Calu3 (cell line): ENCODE measurements at regions not wholly inside any gene's neighbourhood (a gene's known extent, or its start where the extent isn't known, plus 50 kb on each side); places are given as distances from the start of the nearest gene placed in this dataset.

Experiments used
- BruUV-seq: library from RNA; stranded (reverse); fragments of 400-500 nt; replicated peaks from 2 replicates; lab custom pipeline; 2021; lab: Mats Ljungman, UMichigan
- CTCF ChIA-PET: fragments of 300-600 bp; sonication (Branson Sonifier 250); formaldehyde crosslinking; loops from one replicate; lab custom pipeline; 2022; ENCODE audit warnings: antibody characterized with exemption; lab: Charles Lee
- DNase-seq: peaks from one replicate; pipeline ENCODE4 v3.0.0; 2022
- H3K27ac Mint-ChIP-seq: one replicate; pipeline ENCODE4 v1.8.0; 2022; ENCODE audit warnings: mixed read lengths; ENCODE audit not compliant: unreplicated experiment
- H3K27me3 Mint-ChIP-seq: one replicate; pipeline ENCODE4 v1.8.0; 2022; ENCODE audit warnings: mixed read lengths; ENCODE audit not compliant: unreplicated experiment
- H3K36me3 Mint-ChIP-seq: one replicate; pipeline ENCODE4 v1.8.0; 2022; ENCODE audit warnings: mild to moderate bottlenecking, moderate library complexity, mixed read lengths; ENCODE audit not compliant: insufficient read depth, unreplicated experiment
- H3K4me1 Mint-ChIP-seq: one replicate; pipeline ENCODE4 v1.8.0; 2022; ENCODE audit warnings: mild to moderate bottlenecking, low read depth, mixed read lengths; ENCODE audit not compliant: unreplicated experiment
- H3K4me3 Mint-ChIP-seq: one replicate; pipeline ENCODE4 v1.8.0; 2022; ENCODE audit warnings: mild to moderate bottlenecking, low read depth, moderate library complexity, mixed read lengths; ENCODE audit not compliant: unreplicated experiment
- H3K9me3 Mint-ChIP-seq: one replicate; pipeline ENCODE4 v1.8.0; 2022; ENCODE audit warnings: low read depth, mixed read lengths; ENCODE audit not compliant: unreplicated experiment
- intact Hi-C: fragments of 100-400 bp; cut with micrococcal nuclease; formaldehyde crosslinking; loops from one replicate; pipeline ENCODE4 v1.10.0; 2022; ENCODE audit not compliant: unreplicated experiment
- TF ChIP-seq, protein P1 (sequence below): fragments of 200-600 bp; IDR thresholded peaks from one replicate; pipeline ENCODE4 v1.8.0; 2022; ENCODE audit warnings: antibody characterized with exemption; ENCODE audit not compliant: unreplicated experiment

DNA sequence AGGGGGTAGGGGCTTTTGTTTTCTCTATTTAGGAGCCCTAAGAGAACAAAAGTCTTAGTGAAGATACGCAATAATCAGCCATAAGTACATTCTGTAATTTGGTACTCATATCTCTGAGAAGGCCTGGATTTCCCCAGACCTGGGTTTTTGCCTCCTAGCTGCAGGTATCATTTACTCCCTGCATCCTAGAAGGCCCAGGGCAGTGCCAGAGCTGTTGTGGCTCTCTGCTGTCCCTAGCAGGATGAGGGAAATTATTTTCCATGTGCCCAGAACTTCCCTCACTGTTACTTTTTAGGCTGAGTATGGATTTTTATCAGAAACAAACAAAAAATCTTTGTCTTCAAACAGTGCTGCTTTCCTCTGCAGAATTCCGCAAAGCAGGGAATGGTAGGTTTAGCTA, 192.5 kb upstream of the SYT1 start:
- DNase-seq, result no peak
- CTCF ChIA-PET, result no interaction called here

DNA sequence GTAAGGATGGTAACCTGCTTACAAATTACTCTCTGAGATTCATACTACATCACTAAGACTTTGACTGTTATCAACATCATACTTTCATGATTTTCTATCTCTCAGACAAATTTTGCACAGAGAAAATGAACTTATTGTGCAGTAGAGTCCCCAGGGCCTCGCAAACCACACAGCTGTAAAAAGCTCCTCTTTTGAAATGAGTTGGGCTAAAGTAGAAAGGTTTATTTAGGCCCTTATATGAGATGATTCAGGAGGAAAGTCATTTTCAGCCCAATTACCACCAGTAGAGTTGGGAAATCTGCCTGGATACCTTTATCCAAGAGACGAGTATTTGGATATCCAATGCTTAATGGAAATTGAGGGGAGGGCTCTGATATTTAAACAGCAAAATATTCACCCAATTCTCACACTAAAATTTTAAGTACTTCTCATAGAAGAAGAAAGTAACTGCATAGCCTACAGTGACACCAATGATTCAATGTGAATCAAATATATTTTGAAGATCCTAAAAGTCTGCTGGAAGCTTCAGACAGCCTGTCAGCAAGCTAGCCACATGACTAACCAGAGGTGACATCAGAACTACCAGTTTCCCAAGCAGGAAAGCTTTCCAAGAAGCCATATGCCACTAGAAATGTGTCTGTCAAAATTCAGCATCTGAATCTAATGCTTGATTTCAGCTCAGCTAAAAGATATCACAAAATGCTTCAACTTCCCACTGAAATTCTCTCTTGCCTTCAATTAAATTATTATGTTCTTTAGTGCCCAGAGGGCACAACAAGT, 190.1 kb upstream of the SYT1 start:
- no peak overlapping the region for H3K4me3 Mint-ChIP-seq
- H3K27me3 Mint-ChIP-seq, result no peaks in the 10 kb centered on the region
- no peak overlapping the region for H3K27ac Mint-ChIP-seq
- BruUV-seq, result no TSS peak
- TF ChIP-seq, protein P1, sequence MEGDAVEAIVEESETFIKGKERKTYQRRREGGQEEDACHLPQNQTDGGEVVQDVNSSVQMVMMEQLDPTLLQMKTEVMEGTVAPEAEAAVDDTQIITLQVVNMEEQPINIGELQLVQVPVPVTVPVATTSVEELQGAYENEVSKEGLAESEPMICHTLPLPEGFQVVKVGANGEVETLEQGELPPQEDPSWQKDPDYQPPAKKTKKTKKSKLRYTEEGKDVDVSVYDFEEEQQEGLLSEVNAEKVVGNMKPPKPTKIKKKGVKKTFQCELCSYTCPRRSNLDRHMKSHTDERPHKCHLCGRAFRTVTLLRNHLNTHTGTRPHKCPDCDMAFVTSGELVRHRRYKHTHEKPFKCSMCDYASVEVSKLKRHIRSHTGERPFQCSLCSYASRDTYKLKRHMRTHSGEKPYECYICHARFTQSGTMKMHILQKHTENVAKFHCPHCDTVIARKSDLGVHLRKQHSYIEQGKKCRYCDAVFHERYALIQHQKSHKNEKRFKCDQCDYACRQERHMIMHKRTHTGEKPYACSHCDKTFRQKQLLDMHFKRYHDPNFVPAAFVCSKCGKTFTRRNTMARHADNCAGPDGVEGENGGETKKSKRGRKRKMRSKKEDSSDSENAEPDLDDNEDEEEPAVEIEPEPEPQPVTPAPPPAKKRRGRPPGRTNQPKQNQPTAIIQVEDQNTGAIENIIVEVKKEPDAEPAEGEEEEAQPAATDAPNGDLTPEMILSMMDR, result no peak
- no peaks in the 10 kb centered on the region for H3K36me3 Mint-ChIP-seq
- no peaks in the 10 kb centered on the region for H3K9me3 Mint-ChIP-seq
- intact Hi-C loops, result no loop called here
- CTCF ChIA-PET, result no interaction called here
- peaks cover 8% of the 10 kb centered on the region for H3K4me1 Mint-ChIP-seq
- DNase-seq, result no peak

More for the DNA sequence above, 192.5 kb upstream of the SYT1 start:
- H3K9me3 Mint-ChIP-seq, result no peaks in the 10 kb centered on the region
- no peak overlapping the region for H3K4me3 Mint-ChIP-seq
- intact Hi-C loops, result no loop called here
- BruUV-seq, result no TSS peak
- H3K36me3 Mint-ChIP-seq, result no peaks in the 10 kb centered on the region
- TF ChIP-seq, protein P1, result no peak
- H3K27ac Mint-ChIP-seq, result no peak overlapping the region
- no peaks in the 10 kb centered on the region for H3K27me3 Mint-ChIP-seq
- peaks cover 8% of the 10 kb centered on the region for H3K4me1 Mint-ChIP-seq

DNA sequence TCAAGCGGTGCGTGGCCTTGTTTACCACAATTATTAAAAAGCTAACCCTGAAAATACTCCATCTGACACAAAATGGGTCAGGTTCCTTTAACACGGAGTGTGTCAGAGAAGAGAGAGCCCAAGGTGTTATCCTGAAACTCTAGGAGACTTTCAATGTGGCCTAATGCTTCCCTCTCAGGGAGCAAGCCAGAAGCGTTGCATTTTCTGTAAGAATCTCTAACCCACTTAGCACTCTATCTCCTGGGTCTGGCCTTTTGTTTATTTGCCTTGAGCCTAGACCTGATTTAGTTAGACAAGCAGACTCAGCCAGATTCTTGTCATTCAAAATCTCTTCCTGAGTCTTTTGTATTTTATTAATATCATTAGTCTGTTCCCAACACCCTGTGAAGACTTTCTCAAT, 184.0 kb upstream of the SYT1 start:
- H3K9me3 Mint-ChIP-seq, result no peaks in the 10 kb centered on the region
- intact Hi-C loops, result no loop called here
- H3K4me3 Mint-ChIP-seq, result no peak overlapping the region
- no peaks in the 10 kb centered on the region for H3K27me3 Mint-ChIP-seq
- no peaks in the 10 kb centered on the region for H3K36me3 Mint-ChIP-seq
- no TSS peak for BruUV-seq
- CTCF ChIA-PET, result no interaction called here
- no peak for DNase-seq
- TF ChIP-seq, protein P1, result no peak
- no peaks in the 10 kb centered on the region for H3K4me1 Mint-ChIP-seq
- H3K27ac Mint-ChIP-seq, result no peak overlapping the region

DNA sequence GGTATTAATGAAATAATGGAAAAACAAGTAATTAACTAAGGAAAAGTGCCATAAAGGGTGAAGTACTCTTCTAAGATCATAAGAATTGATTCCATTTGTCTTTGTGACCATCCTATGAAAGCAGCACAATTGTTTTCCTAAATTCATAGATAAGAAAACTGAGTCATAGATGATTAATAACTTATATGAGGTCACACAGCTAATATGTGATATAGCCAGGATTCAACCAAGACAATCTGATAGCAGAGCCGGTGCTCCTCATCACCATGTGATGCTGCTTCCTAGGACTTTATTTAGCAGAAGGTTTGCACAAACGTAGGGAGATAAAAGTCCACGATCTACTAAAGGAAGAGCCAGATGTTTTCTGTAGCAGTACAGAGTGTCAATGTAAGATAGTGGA, 181.5 kb upstream of the SYT1 start:
- H3K4me1 Mint-ChIP-seq, result no peaks in the 10 kb centered on the region

More for the DNA sequence above, 181.5 kb upstream of the SYT1 start:
- H3K36me3 Mint-ChIP-seq, result no peaks in the 10 kb centered on the region
- H3K27ac Mint-ChIP-seq, result no peak overlapping the region
- H3K27me3 Mint-ChIP-seq, result no peaks in the 10 kb centered on the region
- intact Hi-C loops, result no loop called here
- TF ChIP-seq, protein P1, result no peak
- H3K9me3 Mint-ChIP-seq, result no peaks in the 10 kb centered on the region
- CTCF ChIA-PET, result no interaction called here
- DNase-seq, result no peak
- no peak overlapping the region for H3K4me3 Mint-ChIP-seq
- BruUV-seq, result no TSS peak
